ENCODE measurements at regions not wholly inside any gene's neighbourhood (a gene's known extent, or its start where the extent isn't known, plus 50 kb on each side); places are given as distances from the start of the nearest gene placed in this dataset.

DNA sequence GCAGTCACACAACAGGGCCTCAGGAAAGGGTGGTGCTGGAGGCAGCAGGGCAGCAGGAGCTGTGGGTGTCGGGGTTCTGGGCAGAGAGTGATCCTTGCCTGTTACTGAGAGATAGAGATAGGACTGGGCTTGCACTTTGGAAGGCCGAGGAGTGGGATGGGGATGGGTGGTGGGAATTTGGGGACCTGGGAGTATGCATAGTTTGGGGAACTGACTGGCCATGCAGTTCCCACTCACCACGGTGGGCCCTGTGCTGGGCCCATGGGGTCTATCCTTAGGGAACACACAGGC is 192.5 kb upstream of the LINGO1 start:
- no peak overlapping the region for H3K4me3 ChIP-seq
- H3K9ac ChIP-seq, result no peak overlapping the region
- H3K9me3 ChIP-seq (ENCODE audit: low read depth), result no peaks in the 10 kb centered on the region
- H3K36me3 Mint-ChIP-seq, result no peaks in the 10 kb centered on the region
- H3K4me2 ChIP-seq, result no peak overlapping the region
- H3K4me1 ChIP-seq, result no peaks in the 10 kb centered on the region
- peaks cover 27% of the 10 kb centered on the region for H3K27me3 Mint-ChIP-seq (ENCODE audit: insufficient read depth, low read depth)
- peaks cover 8% of the 10 kb centered on the region for H3F3A ChIP-seq (ENCODE audit: low read depth)
- no peak overlapping the region for H3K27ac ChIP-seq
- H3K9me3 Mint-ChIP-seq, result no peaks in the 10 kb centered on the region
- peaks cover 11% of the 10 kb centered on the region for H4K20me1 ChIP-seq (ENCODE audit: low read depth)
- H3K79me2 ChIP-seq (ENCODE audit: low read depth), result no peaks in the 10 kb centered on the region
- peak overlapping the region; percentile 53 for H3K4me3 Mint-ChIP-seq
- TF ChIP-seq EZH2 (IDR thresholded peaks at IDR 0.05) (no peak), EZH2phosphoT487 (IDR thresholded peaks at IDR 0.05) (no peak)
- TF ChIP-seq, protein P1, sequence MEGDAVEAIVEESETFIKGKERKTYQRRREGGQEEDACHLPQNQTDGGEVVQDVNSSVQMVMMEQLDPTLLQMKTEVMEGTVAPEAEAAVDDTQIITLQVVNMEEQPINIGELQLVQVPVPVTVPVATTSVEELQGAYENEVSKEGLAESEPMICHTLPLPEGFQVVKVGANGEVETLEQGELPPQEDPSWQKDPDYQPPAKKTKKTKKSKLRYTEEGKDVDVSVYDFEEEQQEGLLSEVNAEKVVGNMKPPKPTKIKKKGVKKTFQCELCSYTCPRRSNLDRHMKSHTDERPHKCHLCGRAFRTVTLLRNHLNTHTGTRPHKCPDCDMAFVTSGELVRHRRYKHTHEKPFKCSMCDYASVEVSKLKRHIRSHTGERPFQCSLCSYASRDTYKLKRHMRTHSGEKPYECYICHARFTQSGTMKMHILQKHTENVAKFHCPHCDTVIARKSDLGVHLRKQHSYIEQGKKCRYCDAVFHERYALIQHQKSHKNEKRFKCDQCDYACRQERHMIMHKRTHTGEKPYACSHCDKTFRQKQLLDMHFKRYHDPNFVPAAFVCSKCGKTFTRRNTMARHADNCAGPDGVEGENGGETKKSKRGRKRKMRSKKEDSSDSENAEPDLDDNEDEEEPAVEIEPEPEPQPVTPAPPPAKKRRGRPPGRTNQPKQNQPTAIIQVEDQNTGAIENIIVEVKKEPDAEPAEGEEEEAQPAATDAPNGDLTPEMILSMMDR (IDR thresholded peaks at IDR 0.05), result no peak
- no peaks in the 10 kb centered on the region for H3K36me3 ChIP-seq
- peak overlapping the region; percentile 93 for H3K27ac Mint-ChIP-seq
- peaks cover 14% of the 10 kb centered on the region for H3K4me1 Mint-ChIP-seq
- no peak for DNase-seq (ENCODE audit: low spot score)
- no peak overlapping the region for H2AFZ ChIP-seq (replicated peaks)
- peaks cover 24% of the 10 kb centered on the region for H3K27me3 ChIP-seq

DNA sequence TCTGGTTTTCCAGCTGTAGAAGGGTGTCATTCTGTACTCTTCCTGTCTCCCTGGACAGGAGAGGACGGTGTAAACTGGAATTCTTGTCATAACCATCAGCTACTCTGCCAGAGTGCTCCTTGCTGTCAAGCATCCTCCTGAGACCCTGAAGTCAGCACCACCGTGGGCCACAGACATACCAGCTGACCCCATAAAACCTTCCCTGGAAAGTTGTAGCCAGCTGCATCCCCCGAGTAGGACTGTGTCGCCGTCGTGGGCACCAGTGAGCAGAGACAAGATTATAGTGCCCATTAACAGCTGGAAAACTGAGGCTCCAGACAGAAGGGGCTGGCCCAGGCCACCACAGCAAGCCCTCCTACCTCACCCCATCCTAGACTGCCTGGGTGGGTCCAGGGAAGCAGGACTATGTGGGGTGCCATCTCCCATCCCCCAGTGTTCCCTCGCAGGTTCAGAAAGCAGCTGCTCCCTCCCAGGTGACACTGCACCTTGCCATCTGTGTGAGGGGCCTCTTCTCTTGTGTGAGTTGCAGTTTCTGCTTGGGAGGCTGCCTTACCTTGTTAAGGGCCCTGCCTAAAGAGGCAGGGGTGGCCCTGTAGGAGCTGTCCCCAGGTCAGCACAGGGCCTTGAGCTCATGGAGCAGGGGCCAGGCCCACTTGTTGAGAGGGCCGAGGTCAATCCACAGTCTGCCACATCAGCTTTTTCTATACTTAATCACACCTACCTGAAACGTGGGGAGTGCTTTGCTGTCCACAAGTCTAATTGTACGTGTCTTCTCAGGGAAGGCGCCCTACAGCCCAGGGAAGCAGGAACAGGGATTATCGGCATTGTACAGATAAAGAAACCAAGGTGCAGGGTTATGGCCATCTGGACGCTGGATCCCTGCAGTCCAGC is 191.9 kb upstream of the LINGO1 start:
- Histone ChIP-seq H3K9me3 (ENCODE audit: low read depth) (no peaks in the 10 kb centered on the region), H3K27ac (no peak overlapping the region), H3K4me3 (no peak overlapping the region), H3K27me3 (peaks cover 30% of the 10 kb centered on the region), H2AFZ (replicated peaks) (no peak overlapping the region), H3F3A (ENCODE audit: low read depth) (peaks cover 8% of the 10 kb centered on the region), H4K20me1 (ENCODE audit: low read depth) (peaks cover 11% of the 10 kb centered on the region), H3K4me2 (no peak overlapping the region), H3K79me2 (ENCODE audit: low read depth) (no peaks in the 10 kb centered on the region), H3K36me3 (no peaks in the 10 kb centered on the region), H3K9ac (no peak overlapping the region), H3K4me1 (no peaks in the 10 kb centered on the region)
- peaks cover 27% of the 10 kb centered on the region for H3K27me3 Mint-ChIP-seq (ENCODE audit: insufficient read depth, low read depth)
- H3K36me3 Mint-ChIP-seq, result no peaks in the 10 kb centered on the region
- no peak for DNase-seq (ENCODE audit: low spot score)
- no peak for TF ChIP-seq EZH2phosphoT487 (IDR thresholded peaks at IDR 0.05)
- TF ChIP-seq, protein P1 (IDR thresholded peaks at IDR 0.05), result no peak
- no peak for TF ChIP-seq EZH2 (IDR thresholded peaks at IDR 0.05)
- no peaks in the 10 kb centered on the region for H3K9me3 Mint-ChIP-seq
- H3K4me1 Mint-ChIP-seq, result peaks cover 9% of the 10 kb centered on the region
- peak overlapping the region; percentile 93 for H3K27ac Mint-ChIP-seq
- peak overlapping the region; percentile 53 for H3K4me3 Mint-ChIP-seq

DNA sequence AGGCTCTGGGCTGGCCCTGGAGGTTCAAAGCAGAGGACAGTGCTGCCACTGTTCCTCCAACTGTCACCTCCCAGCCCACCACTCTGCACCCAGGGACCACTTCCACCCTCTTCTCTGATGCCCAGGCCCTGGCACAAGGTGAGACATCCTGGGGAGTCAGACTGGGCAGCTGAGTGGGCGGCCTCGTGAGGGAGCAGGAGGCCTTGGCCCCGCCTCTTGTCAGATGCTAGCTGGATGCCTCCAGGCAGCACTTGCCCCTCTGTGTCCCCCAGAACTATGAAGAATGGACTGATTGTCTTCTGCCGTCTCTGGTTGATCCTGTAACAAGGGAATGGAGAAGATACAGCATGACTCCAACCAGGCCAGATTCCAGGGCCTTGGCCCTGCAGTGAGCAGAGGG is 191.0 kb upstream of the LINGO1 start:
- H3K9ac ChIP-seq, result no peak overlapping the region
- H3K4me3 ChIP-seq, result no peak overlapping the region
- no peak overlapping the region for H3K4me3 Mint-ChIP-seq
- no peak overlapping the region for H3K27ac ChIP-seq
- H3K27ac Mint-ChIP-seq, result no peak overlapping the region
- TF ChIP-seq EZH2phosphoT487 (IDR thresholded peaks at IDR 0.05), result no peak
- TF ChIP-seq, protein P1 (IDR thresholded peaks at IDR 0.05), result no peak
- TF ChIP-seq EZH2 (IDR thresholded peaks at IDR 0.05), result no peak
- no peaks in the 10 kb centered on the region for H3K36me3 ChIP-seq
- H3K27me3 Mint-ChIP-seq (ENCODE audit: insufficient read depth, low read depth), result peaks cover 27% of the 10 kb centered on the region
- H3K9me3 Mint-ChIP-seq, result no peaks in the 10 kb centered on the region
- H3K4me1 Mint-ChIP-seq, result peaks cover 9% of the 10 kb centered on the region
- H3K36me3 Mint-ChIP-seq, result no peaks in the 10 kb centered on the region
- H3K79me2 ChIP-seq (ENCODE audit: low read depth), result no peaks in the 10 kb centered on the region
- peaks cover 1% of the 10 kb centered on the region for H3K4me1 ChIP-seq
- H2AFZ ChIP-seq (replicated peaks), result no peak overlapping the region
- peaks cover 8% of the 10 kb centered on the region for H3F3A ChIP-seq (ENCODE audit: low read depth)
- no peaks in the 10 kb centered on the region for H3K9me3 ChIP-seq (ENCODE audit: low read depth)
- DNase-seq (ENCODE audit: low spot score), result no peak
- H4K20me1 ChIP-seq (ENCODE audit: low read depth), result peaks cover 11% of the 10 kb centered on the region
- peaks cover 39% of the 10 kb centered on the region for H3K27me3 ChIP-seq
- no peak overlapping the region for H3K4me2 ChIP-seq

Measured in neural progenitor cell (in vitro differentiated cells).